ENCODE measurements at regions not wholly inside any gene's neighbourhood (a gene's known extent, or its start where the extent isn't known, plus 50 kb on each side); places are given as distances from the start of the nearest gene placed in this dataset.

DNA sequence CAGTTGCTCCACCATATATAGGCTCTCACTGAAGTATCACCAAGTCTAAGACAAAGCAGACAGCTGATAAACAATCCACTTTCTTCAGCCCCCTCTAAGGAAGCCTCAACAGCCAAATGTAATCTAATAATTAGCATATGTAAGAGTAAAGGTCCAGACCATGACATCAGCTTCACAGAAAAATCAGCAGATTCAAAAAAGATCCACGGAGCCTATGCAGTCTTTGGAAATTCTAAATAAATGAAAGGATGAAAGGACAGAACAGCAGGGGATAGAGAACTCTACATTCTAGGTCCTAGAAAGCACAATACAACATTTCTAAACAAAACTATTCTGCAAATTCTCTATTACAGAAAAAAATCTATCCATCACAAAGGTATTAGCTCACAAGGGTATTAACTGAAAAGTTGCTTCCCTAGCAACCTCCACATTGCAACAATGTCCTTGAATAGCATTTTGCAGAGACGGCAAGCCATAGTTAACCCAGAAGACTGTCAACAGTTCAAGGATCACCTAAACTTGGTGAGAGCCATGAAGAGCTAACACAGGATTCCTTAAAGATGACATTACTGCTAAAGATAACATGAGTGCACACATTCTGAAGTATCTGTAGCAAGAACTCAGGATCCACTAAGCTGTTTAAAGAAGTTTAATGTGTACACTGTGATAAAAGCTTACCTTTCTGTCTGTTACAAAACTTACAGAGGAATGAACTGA, 74.3 kb downstream of the SIPA1L2 start:
- no peak for DNase-seq (ENCODE audit: low read depth in 2 of 2)

DNA sequence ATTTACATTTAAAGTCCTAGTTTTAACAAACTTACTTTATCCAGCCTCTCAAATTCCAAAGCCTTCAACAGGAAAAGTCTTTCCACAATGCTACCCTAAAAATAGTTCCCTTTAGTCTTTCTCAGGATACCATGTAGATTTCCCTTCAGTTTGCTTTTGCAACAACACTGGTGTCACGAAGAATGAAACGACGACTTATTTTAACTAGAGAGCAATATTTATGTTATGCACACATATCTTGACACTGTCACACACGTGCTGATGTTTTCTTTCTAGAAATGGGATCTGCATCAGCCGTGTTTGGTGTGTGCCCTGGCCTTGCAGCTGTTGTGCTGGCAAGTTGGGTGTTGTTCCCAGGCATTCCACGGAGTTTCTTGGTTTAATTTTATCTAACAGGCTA, 75.5 kb downstream of the SIPA1L2 start:
- DNase-seq (ENCODE audit: low read depth in 2 of 2), result no peak

DNA sequence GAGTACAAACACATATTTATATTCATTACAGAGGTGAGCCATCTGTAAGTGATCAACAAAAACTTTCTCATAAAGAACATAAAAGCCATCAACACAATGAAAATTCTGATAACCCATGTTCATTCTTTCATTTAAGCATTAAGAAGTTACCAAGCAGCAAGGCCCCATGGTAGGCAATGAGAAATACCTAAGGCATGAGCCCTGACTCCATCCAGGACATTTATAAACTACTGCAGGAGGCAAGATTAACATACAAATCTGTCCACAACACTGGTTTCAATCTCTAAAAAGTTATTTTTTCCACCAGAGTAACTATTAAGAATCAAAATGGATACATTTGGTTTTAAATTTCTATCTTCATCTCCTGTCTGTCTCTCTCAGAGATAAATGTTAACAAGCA, 76.1 kb downstream of the SIPA1L2 start:
- DNase-seq (ENCODE audit: low read depth in 2 of 2), result no peak

DNA sequence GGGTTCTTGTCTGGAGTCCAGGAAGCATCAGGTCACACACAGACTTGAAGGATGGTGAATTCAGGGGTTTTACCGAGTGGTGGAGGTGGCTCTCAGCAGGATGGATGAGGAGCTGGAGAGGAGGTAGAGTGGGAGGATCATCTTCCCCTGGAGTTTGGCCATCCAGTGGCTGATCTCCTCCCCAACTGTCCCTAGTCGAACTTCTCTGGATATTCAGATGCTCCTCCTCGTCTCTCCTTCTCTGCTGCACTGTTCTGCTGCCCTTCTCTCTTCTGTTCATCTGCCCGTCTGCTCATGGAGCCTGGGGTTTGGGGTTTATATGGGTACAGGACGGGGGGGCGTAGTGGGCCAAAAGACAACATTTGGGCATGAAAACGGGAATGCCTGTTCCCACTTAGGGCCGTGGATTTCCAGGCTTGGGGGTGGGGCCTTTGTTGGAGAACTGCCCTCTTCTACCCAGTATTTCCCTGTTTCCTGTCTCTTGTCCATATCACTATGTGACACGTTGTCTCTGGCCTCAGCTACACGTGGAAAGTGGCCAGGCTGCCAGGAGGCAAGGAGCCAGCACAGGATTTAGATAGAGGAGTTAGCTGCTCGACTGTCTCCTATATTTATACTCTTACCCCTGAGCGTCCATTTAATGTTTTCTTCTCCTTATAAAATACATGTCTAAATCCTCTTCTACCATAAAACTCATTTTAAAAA, 76.7 kb downstream of the SIPA1L2 start:
- DNase-seq (ENCODE audit: low read depth in 2 of 2), result no peak

DNA sequence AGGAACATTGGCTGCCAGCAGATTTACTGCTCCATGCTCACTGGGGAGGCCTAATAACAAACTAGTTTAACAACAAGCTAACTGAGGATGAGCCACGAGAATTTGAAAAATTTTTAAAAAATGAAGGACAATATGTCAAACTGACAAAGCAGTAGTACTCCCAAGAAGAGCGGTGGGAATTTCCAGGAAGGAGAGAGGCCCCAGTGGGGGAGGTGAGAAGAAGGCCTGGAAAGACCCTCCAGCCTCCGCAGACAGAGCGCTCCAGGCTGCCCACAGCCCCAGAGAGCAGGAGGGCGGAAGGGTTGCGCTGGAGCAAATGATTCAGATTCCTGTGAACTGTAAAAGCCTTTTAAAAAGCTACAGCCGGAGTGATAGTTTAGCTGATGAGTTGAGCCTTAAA, 78.5 kb downstream of the SIPA1L2 start:
- no peak for DNase-seq (ENCODE audit: low read depth in 2 of 2)

DNA sequence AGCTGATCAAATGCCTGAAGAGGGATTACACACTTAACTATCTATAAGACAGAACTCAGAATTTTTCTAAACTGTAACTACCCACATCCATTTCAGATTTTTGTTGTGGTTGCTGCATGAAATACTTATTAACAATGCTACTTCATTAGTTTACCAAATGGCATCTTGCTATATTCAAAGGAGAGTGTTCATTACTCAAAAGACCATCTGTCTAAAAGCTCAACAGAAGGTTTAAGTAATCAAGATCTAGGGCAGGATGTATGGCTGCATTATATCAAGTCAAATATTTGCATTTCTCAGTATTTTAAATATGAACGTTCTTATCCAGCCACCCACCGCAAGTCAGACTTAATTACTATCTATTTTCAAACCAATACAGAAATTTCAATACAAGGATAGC, 79.9 kb downstream of the SIPA1L2 start:
- no peak for DNase-seq (ENCODE audit: low read depth in 2 of 2)

DNA sequence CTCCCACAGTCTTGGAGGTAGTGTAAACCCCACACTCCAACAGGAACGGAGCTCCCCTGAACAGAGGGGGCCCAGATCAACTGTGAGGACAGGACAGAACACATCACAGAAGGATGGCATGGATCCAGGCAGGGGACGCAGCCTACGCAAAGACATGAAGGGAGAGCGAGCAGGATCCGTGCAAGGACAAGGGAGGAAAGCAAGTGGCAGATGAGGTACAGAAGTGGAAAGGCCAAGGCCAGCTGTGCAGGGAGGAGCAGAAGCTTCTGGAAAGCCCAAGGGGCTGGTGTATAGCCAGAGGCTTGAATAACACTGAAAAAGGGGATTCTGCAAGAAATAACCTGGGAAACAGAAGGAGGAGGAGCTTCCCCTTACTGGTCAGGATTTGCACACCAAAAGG, 81.2 kb downstream of the SIPA1L2 start:
- DNase-seq (ENCODE audit: low read depth in 2 of 2), result no peak

DNA sequence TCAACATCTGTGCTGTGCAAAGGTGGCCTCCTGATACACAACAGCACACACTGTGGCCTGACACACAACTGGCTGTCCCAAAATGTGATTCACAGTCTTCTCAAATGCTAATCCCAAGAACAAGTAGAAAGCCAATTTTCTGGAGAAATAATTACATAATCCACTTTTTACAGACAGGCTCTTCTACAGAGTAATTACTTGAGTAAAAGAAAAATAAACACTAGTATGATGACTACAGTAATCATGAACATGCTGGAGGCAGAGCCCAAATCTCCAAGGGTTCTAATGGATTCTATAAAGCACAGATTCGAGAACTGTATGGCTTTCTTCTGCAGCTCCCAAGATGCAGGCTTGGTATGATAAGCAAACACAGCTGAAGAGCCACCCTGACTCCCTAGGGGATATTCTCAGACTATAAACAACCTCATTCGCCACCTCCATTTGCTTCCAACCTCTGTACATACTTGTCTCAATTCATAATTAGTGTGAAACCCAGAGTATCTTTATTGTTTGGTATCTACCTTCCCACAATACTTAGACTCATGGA, 81.9 kb downstream of the SIPA1L2 start:
- DNase-seq (ENCODE audit: low read depth in 2 of 2), result no peak

DNA sequence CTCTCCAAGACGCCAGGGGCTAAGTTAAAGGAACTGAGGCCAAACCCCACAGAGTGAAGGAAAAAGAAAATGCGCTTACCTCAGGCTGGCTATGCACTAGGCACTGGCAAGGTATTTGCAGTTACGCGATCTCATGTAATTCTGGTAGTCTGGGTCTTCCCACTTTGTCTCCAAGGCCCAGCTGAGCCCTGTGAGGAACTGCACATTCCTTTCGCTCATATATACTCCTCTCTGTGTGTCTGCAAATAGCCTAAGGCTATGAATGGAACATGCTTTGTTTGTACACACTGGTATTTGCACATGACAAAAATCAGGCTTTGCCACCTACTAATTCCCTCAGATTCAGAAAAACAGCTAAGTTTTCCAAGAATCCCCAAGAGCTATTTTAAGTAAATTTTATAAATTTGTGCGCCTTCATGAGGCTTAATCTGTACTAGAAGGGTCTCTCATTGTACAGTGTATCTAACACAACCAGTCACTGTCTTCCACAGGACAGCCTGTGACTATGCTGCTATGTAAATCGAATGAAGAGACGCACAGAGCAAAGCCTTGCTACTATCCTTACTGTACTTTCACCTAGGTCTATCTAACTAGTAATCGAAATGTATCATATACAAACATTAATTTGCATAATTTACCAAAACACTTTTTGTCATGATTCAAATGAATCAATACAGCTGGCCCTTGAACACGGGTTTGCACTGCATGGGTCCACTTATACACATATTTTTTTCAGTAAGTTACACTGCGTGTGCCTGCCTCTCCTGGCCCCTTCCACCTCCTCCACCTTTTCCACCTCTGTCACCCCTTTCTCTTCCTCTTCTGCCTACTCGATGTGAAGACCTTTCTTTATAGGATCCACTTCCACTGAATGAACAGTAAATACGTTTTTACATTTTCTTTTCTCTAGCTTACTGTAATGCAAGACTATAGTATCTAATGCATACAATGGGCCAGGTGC, 87.0 kb downstream of the SIPA1L2 start:
- DNase-seq (ENCODE audit: low read depth in 2 of 2), result no peak

DNA sequence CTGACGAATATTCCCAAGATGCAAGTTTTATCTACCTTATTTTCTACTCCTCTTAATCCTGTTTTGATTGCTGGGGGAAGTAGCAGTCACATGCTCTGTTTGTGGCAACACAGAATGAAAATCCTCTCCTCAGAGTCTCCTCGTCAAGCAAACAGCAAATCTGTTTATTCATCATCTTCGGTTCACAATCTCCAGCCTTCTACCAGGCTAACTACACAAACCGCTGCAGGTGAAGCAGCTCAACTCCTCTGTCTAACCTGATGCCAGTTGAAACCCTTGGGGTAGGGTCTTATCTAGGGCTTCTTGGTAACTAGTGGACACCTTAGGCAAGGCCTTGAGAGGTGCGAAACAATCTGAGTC, 91.0 kb downstream of the SIPA1L2 start:
- DNase-seq (ENCODE audit: low read depth in 2 of 2), result no peak

DNA sequence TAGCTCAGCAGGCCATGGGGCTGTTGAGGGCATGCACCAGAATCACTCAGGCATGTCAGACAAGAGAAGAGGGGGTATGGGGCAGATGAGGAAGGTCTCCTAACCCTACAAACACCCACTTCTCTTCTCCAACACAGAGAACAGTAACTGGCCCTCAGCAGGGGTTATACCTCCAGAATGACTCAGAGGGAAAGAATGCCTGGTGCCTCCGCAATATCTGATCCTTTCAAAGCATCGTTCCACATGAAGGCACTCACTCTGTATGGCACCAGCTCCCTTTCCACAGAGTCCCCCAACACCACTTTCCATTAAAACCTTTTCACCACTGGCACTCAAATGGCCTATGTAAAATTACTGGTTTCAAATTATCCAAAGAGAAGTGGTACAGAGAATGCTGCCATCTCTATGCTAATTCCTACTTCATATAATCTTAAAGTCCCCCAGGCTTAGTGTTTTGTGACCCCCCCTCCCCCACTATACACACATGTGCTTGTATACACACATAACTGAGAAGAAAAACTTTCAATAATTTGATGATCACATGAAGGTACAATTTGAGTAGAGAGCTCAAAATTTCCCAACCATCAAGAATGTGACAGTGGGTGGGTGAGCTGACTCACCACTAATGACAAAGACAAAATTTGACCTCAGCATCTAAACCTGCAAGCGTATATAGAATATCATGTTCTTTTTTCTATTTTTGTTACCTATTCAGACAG, 91.5 kb downstream of the SIPA1L2 start:
- DNase-seq (ENCODE audit: low read depth in 2 of 2), result peak in 1 of 2 donors; percentile 5

DNA sequence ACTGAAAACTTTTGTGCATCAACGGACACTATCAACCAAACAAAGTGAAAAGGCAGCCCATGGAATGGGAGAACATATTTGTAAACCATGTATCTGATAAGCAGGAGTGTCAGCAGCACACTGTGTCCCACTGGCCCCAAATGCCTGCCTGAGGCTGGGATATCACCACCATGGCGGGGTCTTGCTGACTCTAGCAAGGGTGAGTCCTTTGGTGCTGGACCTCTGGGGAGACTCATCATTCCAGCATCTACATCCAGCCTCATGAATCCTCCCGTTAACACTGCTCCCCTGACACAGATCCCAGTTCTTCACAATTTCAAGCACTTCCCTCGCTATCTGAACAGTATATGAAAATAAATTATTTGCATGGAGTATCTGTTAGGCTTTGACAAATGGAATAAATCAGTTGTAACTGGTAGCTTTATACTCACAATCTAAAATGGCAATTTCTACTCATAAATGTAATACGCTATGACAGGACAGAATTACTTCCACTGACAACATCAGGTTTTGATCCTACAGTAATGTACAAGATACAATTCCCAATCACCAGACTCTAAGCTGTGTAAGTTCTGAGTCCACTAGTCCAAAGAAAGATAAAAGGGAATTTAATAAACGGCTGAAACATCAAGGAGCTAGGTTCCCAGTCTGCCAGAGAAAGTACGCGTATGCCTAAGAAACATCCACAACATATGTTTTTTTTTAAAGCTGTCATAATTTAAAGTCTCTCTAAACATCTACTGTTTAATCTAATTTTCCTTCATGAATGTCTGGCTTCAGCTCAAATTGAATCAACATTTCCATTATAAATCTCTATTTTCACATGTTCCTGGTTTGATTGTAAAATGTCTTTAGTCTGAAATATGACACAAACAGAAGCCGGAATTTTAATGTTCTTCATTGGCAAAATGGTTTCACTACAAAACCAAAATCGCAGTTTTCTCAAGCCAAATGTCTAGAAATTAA, 95.1 kb downstream of the SIPA1L2 start:
- DNase-seq (ENCODE audit: low read depth in 2 of 2), result no peak

DNA sequence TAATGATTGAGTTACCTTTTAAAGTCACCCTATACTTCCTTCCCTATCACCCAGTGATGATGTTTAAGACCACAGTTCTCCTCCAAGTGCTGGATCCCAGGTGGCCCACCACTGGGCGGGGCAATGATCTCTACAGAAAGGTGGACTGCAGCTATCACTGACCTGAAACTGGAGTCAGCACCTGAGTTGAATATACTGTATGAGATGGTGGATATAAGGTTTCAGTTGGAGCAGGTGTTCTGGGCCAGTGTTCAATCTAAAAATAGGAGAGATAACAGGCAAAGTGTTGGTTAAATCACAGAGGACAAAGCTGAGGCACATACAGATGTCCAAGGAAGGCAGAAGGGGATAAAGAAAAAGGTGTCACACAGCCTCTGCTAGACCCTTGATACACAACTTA, 96.6 kb downstream of the SIPA1L2 start:
- no peak for DNase-seq (ENCODE audit: low read depth in 2 of 2)

DNA sequence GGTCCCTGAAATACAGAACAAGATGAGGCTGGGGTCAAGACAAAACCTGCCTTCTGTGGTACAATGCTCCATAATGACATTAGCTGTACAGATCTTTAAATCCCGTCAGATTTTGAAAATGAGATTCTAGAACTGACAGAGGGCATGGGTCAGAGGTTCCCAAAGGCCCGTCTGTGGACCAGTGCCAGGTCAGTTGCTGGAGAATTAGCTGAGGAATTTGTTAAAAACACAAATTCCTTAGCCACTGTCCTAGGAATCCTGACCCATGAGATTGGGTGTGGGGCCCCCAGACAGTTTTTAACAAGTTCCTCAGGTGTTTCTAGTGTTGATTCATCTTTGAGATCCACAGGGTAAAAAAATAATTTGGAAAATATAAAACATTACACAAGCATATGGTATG, 97.0 kb downstream of the SIPA1L2 start:
- DNase-seq (ENCODE audit: low read depth in 2 of 2), result no peak

DNA sequence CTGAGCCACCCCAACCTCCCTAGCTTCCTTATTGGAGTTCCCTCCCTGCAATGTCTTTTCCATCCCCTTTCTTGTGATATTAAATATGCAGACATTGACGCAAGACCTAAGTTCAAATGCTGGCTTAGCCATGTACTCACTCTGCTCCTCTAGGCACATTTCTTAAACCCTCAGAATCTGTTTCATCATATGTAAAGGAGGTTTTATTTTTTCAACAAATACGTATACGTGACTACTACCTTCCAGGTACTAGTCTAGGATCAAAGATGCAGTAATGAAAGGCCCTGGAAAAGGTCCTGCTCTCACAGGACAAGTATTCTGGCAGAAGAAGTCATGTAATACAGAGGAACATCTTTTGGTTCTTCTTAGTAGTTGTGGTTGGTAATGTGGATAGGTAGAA, 98.6 kb downstream of the SIPA1L2 start:
- DNase-seq (ENCODE audit: low read depth in 2 of 2), result no peak

DNA sequence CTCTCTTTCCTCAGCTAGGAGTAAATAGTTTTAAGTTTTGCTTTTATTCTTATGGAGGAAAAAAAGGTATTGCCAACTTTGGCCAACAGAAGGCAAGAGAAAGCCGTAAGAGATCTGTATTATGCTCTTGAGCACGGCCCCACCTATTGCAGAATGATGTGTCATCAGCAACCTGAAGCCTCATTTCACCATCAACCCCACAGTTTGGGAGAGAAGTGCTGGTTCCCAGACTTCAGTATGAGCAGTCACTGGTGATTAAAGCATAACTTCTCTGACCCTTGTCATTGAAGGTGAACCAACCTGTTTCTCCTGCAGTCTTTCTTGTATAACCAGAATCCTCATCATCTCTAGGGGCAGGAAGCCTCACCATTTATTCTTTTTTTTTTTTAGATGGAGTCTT, 100.2 kb downstream of the SIPA1L2 start:
- DNase-seq (ENCODE audit: low read depth in 2 of 2), result no peak

DNA sequence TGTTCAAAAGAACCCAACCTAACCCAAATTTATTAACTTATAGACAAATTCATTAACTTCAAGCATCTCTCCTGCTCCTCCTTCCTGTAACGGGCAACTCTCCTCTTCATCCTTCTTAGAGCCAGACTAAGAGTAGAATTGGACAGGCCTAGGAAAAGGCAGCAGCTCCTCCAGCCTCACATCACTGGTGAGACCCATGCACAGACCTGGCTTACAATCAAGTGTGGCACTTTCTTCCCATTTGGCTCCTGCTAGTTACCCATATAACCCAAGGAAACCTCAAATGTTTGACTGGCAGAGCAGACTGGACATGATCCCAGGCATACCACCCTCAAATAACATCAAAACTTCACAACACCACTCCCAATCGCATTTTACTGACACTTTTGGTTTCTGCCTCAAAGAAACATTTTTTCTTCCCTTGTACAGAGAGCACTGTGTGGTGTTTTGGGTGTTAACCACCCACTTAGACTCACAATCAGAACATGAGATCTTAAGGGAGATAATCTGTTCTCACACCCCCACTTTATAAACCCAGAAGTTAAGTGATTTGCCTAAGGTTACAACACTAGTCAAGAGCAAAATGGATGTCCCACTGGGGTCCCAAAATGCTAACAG, 101.4 kb downstream of the SIPA1L2 start:
- DNase-seq (ENCODE audit: low read depth in 2 of 2), result no peak

DNA sequence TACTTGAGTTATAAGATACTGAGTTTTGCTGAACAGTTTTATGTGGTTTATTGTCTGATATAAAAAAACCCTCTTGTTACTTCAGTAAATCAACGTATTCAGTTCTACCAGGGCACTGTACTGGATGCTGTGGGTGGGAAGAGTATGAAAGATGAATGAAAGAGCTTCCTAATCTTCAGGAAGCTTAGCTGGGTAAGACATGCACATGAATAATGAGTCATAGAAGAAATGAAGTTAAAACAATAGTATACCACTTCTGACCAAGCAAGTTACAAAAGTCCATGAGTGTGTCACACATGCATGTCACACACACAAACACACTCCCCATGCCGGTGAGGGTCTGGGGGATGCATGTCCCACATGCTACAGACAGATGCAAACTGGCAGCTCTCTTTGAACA, 105.9 kb downstream of the SIPA1L2 start:
- DNase-seq (ENCODE audit: low read depth in 2 of 2), result no peak

DNA sequence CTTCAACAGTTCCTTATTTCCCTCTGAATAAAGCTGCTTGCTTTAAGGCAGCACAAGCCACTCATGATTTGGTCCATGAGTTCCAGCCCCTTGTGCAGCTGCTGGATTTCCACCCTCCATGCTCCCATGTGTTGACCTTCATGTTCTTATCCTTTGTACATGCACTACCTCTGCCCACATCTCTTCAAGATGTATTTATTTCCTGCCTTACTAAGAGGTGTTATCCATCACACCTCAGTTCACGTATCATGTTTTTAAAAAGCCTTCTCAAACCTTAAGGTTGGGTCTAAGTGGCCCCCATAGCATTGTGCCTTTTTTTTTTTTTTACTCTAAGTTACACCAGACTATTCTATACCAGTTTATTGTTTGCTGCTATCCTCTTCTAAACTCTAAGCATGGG, 107.7 kb downstream of the SIPA1L2 start:
- no peak for DNase-seq (ENCODE audit: low read depth in 2 of 2)

DNA sequence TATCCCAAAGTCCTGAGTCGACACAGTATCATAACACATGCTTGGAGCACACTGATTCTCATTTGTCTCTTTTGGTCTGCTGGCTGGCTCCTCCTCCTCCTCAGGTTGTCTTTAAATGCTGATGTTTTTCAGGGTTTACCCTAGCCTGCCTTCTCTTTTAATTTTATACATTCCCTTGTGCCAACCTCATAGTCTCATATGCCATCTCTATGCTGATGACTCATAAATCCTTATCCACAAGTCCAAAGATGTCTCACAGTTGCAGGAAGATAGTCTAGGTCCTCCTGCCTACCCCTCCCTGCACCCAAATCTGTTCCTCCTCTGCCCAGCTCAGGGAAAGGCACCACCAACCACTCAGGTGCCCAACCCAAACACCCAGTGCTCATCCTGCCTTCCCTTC, 108.3 kb downstream of the SIPA1L2 start:
- no peak for DNase-seq (ENCODE audit: low read depth in 2 of 2)
